ENCODE measurements at regions not wholly inside any gene's neighbourhood (a gene's known extent, or its start where the extent isn't known, plus 50 kb on each side); places are given as distances from the start of the nearest gene placed in this dataset.

- H3K27ac ChIP-seq: no peak overlapping the region
- TF ChIP-seq CTCF (conservative IDR thresholded peaks at IDR 0.05): no peak
These were observed 230.0 kb downstream of the KLF13 start for GRCh38 chr15:31556494-31557150.

- no peak overlapping the region for H3K27ac ChIP-seq
- no peak for TF ChIP-seq CTCF (conservative IDR thresholded peaks at IDR 0.05)
These were observed 231.3 kb downstream of the KLF13 start for GRCh38 chr15:31557899-31558298.

- no peak overlapping the region for H3K27ac ChIP-seq
- no peak for TF ChIP-seq CTCF (conservative IDR thresholded peaks at IDR 0.05)
These were observed 232.2 kb downstream of the KLF13 start for GRCh38 chr15:31558840-31559239.

- no peak overlapping the region for H3K27ac ChIP-seq
- no peak for TF ChIP-seq CTCF (conservative IDR thresholded peaks at IDR 0.05)
These were observed 233.2 kb downstream of the KLF13 start for GRCh38 chr15:31559786-31560185.

GRCh38 chr15:31560643-31561042, 234.0 kb downstream of the KLF13 start:
- H3K27ac ChIP-seq: no peak overlapping the region
- no peak for TF ChIP-seq CTCF (conservative IDR thresholded peaks at IDR 0.05)

GRCh38 chr15:31561156-31561555, 234.5 kb downstream of the KLF13 start:
- TF ChIP-seq CTCF (conservative IDR thresholded peaks at IDR 0.05): no peak
- H3K27ac ChIP-seq: no peak overlapping the region

GRCh38 chr15:31563001-31563400, 236.4 kb downstream of the KLF13 start:
- no peak for TF ChIP-seq CTCF (conservative IDR thresholded peaks at IDR 0.05)
- no peak overlapping the region for H3K27ac ChIP-seq
